WTC11 (cell line): ENCODE measurements at regions not wholly inside any gene's neighbourhood (a gene's known extent, or its start where the extent isn't known, plus 50 kb on each side); places are given as distances from the start of the nearest gene placed in this dataset.

ENCODE experiments used
- ATAC-seq: fragments of 200-7000 bp; cut with Tn5 transposase; 2 replicates; pipeline ENCODE4 v1.10.0; 2021; ENCODE audit warnings: mild to moderate bottlenecking, moderate library complexity
- CTCF ChIA-PET: fragments of 300-600 bp; sonication (Branson Sonifier 250); formaldehyde crosslinking; loops from one replicate; lab custom pipeline; 2021; ENCODE audit warnings: antibody characterized with exemption; lab: Charles Lee
- POLR2A ChIA-PET: fragments of 350-600 bp; sonication (Branson Sonifier 250); formaldehyde crosslinking; loops from one replicate; lab custom pipeline; 2021; ENCODE audit warnings: antibody characterized with exemption; lab: Charles Lee
- DNase-seq: peaks from one replicate; pipeline ENCODE4 v3.0.0; 2021; ENCODE audit warnings: low spot score
- H3K27ac Mint-ChIP-seq: 2 replicates; pipeline ENCODE4 v1.8.0; 2021; ENCODE audit warnings: mixed read lengths
- H3K27me3 Mint-ChIP-seq: 2 replicates; pipeline ENCODE4 v1.8.0; 2021; ENCODE audit warnings: low read depth, mild to moderate bottlenecking, moderate library complexity, mixed read lengths
- H3K36me3 Mint-ChIP-seq: 2 replicates; pipeline ENCODE4 v1.8.0; 2021; ENCODE audit warnings: mixed read lengths
- H3K4me1 Mint-ChIP-seq: 2 replicates; pipeline ENCODE4 v1.8.0; 2022; ENCODE audit warnings: mixed read lengths
- H3K4me3 Mint-ChIP-seq: 2 replicates; pipeline ENCODE4 v1.8.0; 2021; ENCODE audit warnings: mild to moderate bottlenecking, moderate library complexity, mixed read lengths
- H3K9me3 Mint-ChIP-seq: 2 replicates; pipeline ENCODE4 v1.8.0; 2021; ENCODE audit warnings: mixed read lengths
- ARID4B ChIP-seq: sonication (generic); formaldehyde crosslinking; IDR thresholded peaks from 2 replicates; pipeline ENCODE4 v1.8.0; 2023; ENCODE audit warnings: missing genetic modification reagents, mild to moderate bottlenecking, borderline replicate concordance
- ATF1 ChIP-seq: sonication (generic); formaldehyde crosslinking; IDR thresholded peaks from 2 replicates; pipeline ENCODE4 v1.8.1; 2023; ENCODE audit warnings: mild to moderate bottlenecking, moderate library complexity, missing genetic modification reagents
- ATF6 ChIP-seq: sonication (generic); formaldehyde crosslinking; IDR thresholded peaks from 2 replicates; pipeline ENCODE4 v1.8.1; 2023; ENCODE audit warnings: mild to moderate bottlenecking, missing genetic modification reagents
- CDX4 ChIP-seq: fragments of 250-450 bp; sonication (Bioruptor Pico); IDR thresholded peaks from 2 replicates; pipeline ENCODE4 v1.9.0; 2021; ENCODE audit warnings: moderate library complexity, mild to moderate bottlenecking, inconsistent platforms, borderline replicate concordance
- ELF4 ChIP-seq: sonication (generic); formaldehyde crosslinking; IDR thresholded peaks from 2 replicates; pipeline ENCODE4 v1.8.1; 2022; ENCODE audit warnings: low read depth, mild to moderate bottlenecking, moderate library complexity, missing genetic modification reagents
- GABPB1 ChIP-seq: sonication (generic); formaldehyde crosslinking; IDR thresholded peaks from 2 replicates; pipeline ENCODE4 v1.8.1; 2023; ENCODE audit warnings: mild to moderate bottlenecking, missing genetic modification reagents
- GTF2I ChIP-seq: fragments of 250-450 bp; sonication (Bioruptor Pico); conservative IDR thresholded peaks from 2 replicates; pipeline ENCODE4 v1.4.0; 2021; ENCODE audit warnings: mild to moderate bottlenecking
- MYBL2 ChIP-seq: sonication (generic); formaldehyde crosslinking; IDR thresholded peaks from 2 replicates; pipeline ENCODE4 v1.8.1; 2023; ENCODE audit warnings: mild to moderate bottlenecking, moderate library complexity, missing genetic modification reagents
- PRDM15 ChIP-seq: sonication (generic); formaldehyde crosslinking; IDR thresholded peaks from 2 replicates; pipeline ENCODE4 v1.8.0; 2022; ENCODE audit warnings: missing genetic modification reagents
- PREB ChIP-seq: sonication (generic); formaldehyde crosslinking; IDR thresholded peaks from 2 replicates; pipeline ENCODE4 v1.8.1; 2022; ENCODE audit warnings: mild to moderate bottlenecking, missing genetic modification reagents, moderate library complexity, borderline replicate concordance
- RORB ChIP-seq: fragments of 250-450 bp; sonication (Bioruptor Pico); IDR thresholded peaks from 2 replicates; pipeline ENCODE4 v1.9.0; 2021; ENCODE audit warnings: mild to moderate bottlenecking
- SMAD4 ChIP-seq: sonication (generic); formaldehyde crosslinking; IDR thresholded peaks from 2 replicates; pipeline ENCODE4 v1.8.0; 2022; ENCODE audit warnings: mild to moderate bottlenecking, missing genetic modification reagents
- ZBTB21 ChIP-seq: sonication (generic); formaldehyde crosslinking; IDR thresholded peaks from 2 replicates; pipeline ENCODE4 v1.8.1; 2023; ENCODE audit warnings: mild to moderate bottlenecking, missing genetic modification reagents, borderline replicate concordance
- ZNF138 ChIP-seq: sonication (generic); formaldehyde crosslinking; conservative IDR thresholded peaks from 2 replicates; pipeline ENCODE4 v1.8.1; 2022; ENCODE audit warnings: mild to moderate bottlenecking, moderate library complexity, missing genetic modification reagents
- ZNF423 ChIP-seq: fragments of 250-450 bp; sonication (Bioruptor Pico); IDR thresholded peaks from 2 replicates; pipeline ENCODE4 v2.1.2; 2022; ENCODE audit warnings: mild to moderate bottlenecking, moderate library complexity
- ZNF425 ChIP-seq: fragments of 250-450 bp; sonication (Bioruptor Pico); conservative IDR thresholded peaks from 2 replicates; pipeline ENCODE4 v1.9.0; 2021; ENCODE audit warnings: mild to moderate bottlenecking
- ZNF532 ChIP-seq: fragments of 250-450 bp; sonication (Bioruptor Pico); IDR thresholded peaks from 2 replicates; pipeline ENCODE4 v1.9.0; 2021; ENCODE audit warnings: mild to moderate bottlenecking, borderline replicate concordance
- ZNF671 ChIP-seq: fragments of 250-450 bp; sonication (Bioruptor Pico); IDR thresholded peaks from 2 replicates; pipeline ENCODE4 v1.8.0; 2021; ENCODE audit warnings: mild to moderate bottlenecking

- no peak for TF ChIP-seq MYBL2
- no peak for TF ChIP-seq ZNF671 (CRISPR knock-in tag)
- no peak for TF ChIP-seq ZNF425
- TF ChIP-seq ZNF423 (CRISPR knock-in tag), result no peak
- no peak for TF ChIP-seq ARID4B (CRISPR knock-in tag)
Observed at GRCh38 chr12:114895827-114896226, 211.9 kb upstream of the TBX3 start (continued).

- Mint-ChIP-seq H3K27ac (no peak overlapping the region), H3K4me3 (no peak overlapping the region), H3K27me3 (no peaks in the 10 kb centered on the region), H3K4me1 (peaks cover 12% of the 10 kb centered on the region), H3K36me3 (no peaks in the 10 kb centered on the region), H3K9me3 (no peaks in the 10 kb centered on the region; the same call in 1 of the 2 replicates)
- DNase-seq (no peak), ATAC-seq (no peak)
- ChIA-PET CTCF (no interaction called here), POLR2A (no interaction called here)
- no peak for TF ChIP-seq ATF1 (CRISPR knock-in tag)
- TF ChIP-seq CDX4 (CRISPR knock-in tag), result no peak
- TF ChIP-seq RORB (CRISPR knock-in tag), result no peak
- no peak for TF ChIP-seq ZNF532 (CRISPR knock-in tag)
- no peak for TF ChIP-seq ZNF138 (CRISPR knock-in tag)
- TF ChIP-seq ATF6 (CRISPR knock-in tag), result no peak
- TF ChIP-seq ELF4 (CRISPR knock-in tag), result no peak
- no peak for TF ChIP-seq ZNF671 (CRISPR knock-in tag)
- TF ChIP-seq GABPB1 (CRISPR knock-in tag), result no peak
- no peak for TF ChIP-seq SMAD4 (CRISPR knock-in tag)
- no peak for TF ChIP-seq PRDM15 (CRISPR knock-in tag)
- TF ChIP-seq GTF2I (CRISPR knock-in tag), result no peak
- TF ChIP-seq ZNF423 (CRISPR knock-in tag), result no peak
- no peak for TF ChIP-seq ZBTB21 (CRISPR knock-in tag)
- no peak for TF ChIP-seq PREB (CRISPR knock-in tag)
- no peak for TF ChIP-seq MYBL2
Observed at GRCh38 chr12:114895081-114895480, 211.1 kb upstream of the TBX3 start.
